C4-2B (cell line): ENCODE measurements at regions not wholly inside any gene's neighbourhood (a gene's known extent, or its start where the extent isn't known, plus 50 kb on each side); places are given as distances from the start of the nearest gene placed in this dataset.
"Not testable (repeated sequence)": the region's sequence is repeated elsewhere in the genome, so short reads cannot be mapped to it uniquely, and the experiment has no call there.

ENCODE experiments used
- CTCF ChIP-seq: fragments of 450-650 bp; conservative IDR thresholded peaks from 2 replicates; pipeline ENCODE4 v1.5.1; 2017; ENCODE audit warnings: mild to moderate bottlenecking
- ZFX ChIP-seq: fragments of 450-650 bp; IDR thresholded peaks from 2 replicates; pipeline ENCODE4 v1.6.1; 2017

- TF ChIP-seq CTCF, ZFX: not testable (repeated sequence)
Measured at GRCh38 chr13:54626504-54626903, 1597.9 kb downstream of the OLFM4 start.
